ENCODE measurements at regions not wholly inside any gene's neighbourhood (a gene's known extent, or its start where the extent isn't known, plus 50 kb on each side); places are given as distances from the start of the nearest gene placed in this dataset.
"Not testable (repeated sequence)": the region's sequence is repeated elsewhere in the genome, so short reads cannot be mapped to it uniquely, and the experiment has no call there.

GRCh38 chr1:83445873-83446272 is 553.1 kb downstream of the TTLL7 start:
- not testable (repeated sequence) for TF ChIP-seq CTCF, POLR2A (IDR thresholded peaks at IDR 0.05)
